Stimulated activated CD4-positive, alpha-beta T cell treated with anti-CD3 and anti-CD28 coated beads, Interleukin-4, amount 100 ng/mL, for 1 hour (primary cell): ENCODE measurements at regions not wholly inside any gene's neighbourhood (a gene's known extent, or its start where the extent isn't known, plus 50 kb on each side); places are given as distances from the start of the nearest gene placed in this dataset.

ENCODE experiments used
- DNase-seq: peaks from one replicate; pipeline ENCODE4 v3.0.0-alpha.2; 2020

- DNase-seq = no peak
Observed at GRCh38 chr1:119310301-119310700, 58.3 kb upstream of the HAO2 start.

DNA sequence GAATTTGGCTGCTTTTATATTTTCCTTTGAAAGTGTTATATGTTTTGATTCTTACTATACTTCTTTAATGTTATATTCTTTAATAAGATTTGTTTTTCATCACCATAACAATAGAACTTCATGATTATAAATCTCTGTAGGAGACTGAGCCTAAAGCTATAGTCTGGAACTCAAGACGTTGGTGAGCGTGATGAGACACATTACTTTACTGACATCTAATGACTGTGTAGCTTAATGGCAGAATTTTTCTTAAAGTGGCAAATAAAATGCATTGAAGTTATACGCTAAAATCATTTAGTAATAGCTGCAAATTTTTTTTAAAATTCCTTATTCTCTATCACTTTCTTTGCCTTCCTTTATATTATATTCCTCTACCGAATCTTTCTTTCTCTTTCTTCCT, 56.1 kb upstream of the HAO2 start:
- DNase-seq = no peak

DNA sequence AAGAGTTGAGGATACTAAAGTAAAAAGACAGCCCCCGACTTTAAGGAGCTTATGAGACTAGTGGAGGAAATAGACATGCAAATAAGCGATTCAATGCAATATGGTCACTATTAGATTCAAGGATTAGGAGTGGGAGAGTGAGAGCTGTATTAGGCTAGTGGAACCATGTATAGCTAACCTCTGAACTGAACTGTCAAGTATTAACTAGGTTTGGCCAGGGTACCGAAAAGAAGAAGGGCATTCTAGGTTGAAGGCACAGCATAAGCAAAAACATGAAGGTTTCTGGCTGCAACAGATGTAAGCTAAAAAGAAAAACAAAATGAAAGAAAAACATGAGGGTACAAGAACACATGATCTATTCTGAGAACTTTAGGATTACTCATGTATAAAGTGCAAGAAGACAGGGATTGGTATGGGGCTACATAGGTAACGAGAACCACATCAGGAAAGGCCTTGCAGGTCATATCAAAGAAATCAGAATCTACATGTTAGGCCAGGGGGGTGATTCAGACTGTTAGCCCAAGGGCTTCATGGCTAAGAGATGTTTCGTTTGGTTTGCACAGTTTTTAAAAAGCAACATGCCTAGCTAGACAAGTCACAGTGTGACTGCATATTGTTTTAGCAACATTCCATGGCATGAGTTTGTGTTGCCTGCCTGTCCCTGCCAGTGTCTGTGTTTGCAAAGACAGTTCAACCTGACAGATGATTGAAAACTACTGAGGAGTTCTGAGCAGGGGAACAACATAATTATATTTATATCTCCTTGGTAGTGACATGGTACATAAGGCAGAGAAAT, 54.4 kb upstream of the HAO2 start:
- DNase-seq = no peak

DNA sequence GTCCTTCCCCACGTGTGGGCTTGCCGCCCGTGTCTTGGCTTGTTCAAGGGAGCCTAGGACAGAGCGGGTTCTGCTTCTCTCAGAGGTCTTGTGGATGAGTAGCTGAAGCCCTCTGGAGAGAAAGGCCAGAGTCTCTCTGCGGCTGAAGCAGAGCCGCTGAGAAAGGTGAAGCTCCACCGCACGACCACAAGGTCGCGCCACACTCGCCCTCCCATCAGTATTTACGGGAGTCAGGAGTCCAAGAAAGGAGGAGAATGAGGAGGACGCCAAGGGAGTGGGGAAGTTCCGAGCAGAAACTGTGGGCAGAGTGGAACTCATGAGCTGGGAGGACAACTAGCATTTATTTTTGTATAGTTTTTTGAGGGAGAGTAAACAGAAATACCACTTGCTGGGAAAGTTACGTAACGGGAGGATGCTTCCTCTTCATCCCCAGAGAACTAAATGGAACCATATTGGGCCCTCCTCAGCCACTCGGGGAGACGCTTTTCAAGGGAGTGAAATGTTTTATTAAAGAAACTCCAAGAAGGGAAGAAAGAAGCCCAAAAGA, 51.6 kb upstream of the HAO2 start:
- no peak for DNase-seq

DNA sequence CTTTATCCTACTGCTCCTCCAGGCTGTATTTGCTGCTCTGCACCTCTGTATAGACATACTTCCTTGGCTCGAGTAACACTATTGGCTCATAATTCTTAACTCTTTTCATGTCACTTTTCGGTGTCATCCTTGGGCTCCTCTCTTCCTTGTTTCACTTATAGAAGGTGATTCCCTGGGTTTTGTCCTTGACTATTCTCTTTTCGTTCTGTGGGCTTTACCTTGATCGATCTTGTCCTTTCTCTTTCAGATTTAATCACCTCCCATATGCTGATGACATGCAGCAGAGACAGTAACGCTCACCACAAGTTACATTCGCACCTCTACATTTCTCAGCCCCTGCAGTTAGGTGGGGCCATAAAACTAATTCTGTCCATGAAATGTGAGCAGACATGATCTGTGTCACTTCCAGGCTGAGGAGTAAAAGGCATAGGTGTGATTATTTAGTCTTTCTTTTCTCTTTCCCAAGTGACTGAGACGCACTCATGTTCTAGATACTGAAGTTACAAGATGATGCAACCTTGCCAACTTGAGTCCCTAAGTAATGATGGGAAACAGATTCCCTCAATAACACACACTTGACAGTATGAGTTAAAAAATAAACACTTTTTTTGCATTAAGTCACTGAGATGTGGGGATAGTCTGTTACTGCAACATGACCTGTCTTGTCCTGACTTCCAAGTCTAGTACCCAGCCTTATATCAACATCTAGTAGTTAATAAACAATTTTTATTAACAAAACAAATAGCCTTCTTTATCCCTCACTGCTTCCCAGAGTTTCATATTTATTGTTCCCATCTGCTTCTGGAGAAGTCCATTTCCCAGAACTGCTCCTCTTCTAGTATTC, 49.9 kb upstream of the HAO2 start:
- DNase-seq = no peak
